GM12864 (cell line): ENCODE measurements at regions not wholly inside any gene's neighbourhood (a gene's known extent, or its start where the extent isn't known, plus 50 kb on each side); places are given as distances from the start of the nearest gene placed in this dataset.

Source experiments
- DNase-seq: peaks from one replicate; pipeline ENCODE4 v3.0.0-alpha.2; 2011; ENCODE audit warnings: low read depth
- H3K4me3 ChIP-seq: 2 replicates; pipeline ENCODE4 v1.5.1; 2011; ENCODE audit warnings: mild to moderate bottlenecking, low read depth, low read length, control low read depth
- TF ChIP-seq, protein P1 (sequence below): IDR thresholded peaks from 2 replicates; pipeline ENCODE4 v1.5.1; 2011; ENCODE audit warnings: low read depth, mild to moderate bottlenecking, moderate library complexity, low read length, control low read depth, inconsistent platforms; ENCODE audit errors: missing control alignments

DNA sequence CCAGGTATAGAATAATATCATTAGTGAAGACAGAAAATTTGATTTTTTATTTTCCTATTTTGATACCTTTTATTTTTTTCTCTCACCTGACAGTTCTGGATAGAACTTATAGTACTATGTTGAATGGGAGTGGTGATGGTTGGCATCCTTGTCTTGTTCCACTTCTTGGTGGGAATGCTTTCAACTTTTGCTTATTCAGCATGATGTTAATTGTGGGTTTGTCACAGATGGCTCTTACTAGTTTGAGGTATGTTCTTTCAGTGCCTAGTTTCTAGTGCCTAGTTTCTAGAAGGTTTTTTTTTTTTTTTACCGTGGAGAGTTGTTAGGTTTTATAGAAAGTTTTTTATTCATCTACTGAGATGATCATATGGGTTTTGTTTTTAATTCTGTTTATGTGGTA is 516.3 kb upstream of the NOVA1 start:
- H3K4me3 ChIP-seq = no peak overlapping the region
- TF ChIP-seq, protein P1, sequence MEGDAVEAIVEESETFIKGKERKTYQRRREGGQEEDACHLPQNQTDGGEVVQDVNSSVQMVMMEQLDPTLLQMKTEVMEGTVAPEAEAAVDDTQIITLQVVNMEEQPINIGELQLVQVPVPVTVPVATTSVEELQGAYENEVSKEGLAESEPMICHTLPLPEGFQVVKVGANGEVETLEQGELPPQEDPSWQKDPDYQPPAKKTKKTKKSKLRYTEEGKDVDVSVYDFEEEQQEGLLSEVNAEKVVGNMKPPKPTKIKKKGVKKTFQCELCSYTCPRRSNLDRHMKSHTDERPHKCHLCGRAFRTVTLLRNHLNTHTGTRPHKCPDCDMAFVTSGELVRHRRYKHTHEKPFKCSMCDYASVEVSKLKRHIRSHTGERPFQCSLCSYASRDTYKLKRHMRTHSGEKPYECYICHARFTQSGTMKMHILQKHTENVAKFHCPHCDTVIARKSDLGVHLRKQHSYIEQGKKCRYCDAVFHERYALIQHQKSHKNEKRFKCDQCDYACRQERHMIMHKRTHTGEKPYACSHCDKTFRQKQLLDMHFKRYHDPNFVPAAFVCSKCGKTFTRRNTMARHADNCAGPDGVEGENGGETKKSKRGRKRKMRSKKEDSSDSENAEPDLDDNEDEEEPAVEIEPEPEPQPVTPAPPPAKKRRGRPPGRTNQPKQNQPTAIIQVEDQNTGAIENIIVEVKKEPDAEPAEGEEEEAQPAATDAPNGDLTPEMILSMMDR = no peak
- no peak for DNase-seq

DNA sequence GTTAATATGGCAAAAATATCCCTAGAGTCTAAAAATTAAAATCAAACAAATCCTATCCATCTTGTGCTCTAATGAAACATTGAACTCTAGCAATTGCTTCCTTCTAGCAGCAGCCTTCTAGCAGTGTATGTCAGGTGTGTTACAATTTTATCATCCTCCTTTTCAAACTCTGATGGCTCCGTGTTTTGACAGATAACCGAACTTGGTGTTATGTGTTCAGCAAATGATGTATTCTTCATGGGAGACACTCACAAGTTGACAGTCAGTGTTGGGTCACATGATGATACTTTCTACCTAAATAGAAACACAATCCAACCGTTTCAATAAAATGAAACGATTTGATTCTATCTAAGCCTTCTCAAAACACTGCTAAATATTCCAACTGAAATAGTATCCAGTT is 525.3 kb upstream of the NOVA1 start:
- no peak for DNase-seq
- TF ChIP-seq, protein P1 = no peak
- no peak overlapping the region for H3K4me3 ChIP-seq

DNA sequence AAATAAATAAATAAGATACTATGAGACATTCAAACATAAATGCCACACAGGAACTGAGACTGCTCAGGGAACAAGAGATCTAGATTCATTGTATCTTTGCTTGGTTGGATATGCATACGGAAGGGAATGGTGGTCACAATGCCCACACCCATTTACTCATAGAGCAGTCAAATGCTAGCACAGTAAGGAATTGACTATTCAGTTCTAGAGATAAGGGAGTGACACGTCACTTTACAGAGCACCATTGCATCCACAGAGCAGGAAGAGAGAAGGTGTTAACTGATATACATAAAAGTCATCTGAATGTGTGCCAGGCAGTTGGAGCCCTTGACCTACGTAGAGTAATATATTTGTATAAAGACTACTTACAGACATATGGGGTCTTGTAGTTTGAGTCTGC is 530.0 kb upstream of the NOVA1 start:
- DNase-seq = no peak
- H3K4me3 ChIP-seq = no peak overlapping the region
- TF ChIP-seq, protein P1 = no peak

DNA sequence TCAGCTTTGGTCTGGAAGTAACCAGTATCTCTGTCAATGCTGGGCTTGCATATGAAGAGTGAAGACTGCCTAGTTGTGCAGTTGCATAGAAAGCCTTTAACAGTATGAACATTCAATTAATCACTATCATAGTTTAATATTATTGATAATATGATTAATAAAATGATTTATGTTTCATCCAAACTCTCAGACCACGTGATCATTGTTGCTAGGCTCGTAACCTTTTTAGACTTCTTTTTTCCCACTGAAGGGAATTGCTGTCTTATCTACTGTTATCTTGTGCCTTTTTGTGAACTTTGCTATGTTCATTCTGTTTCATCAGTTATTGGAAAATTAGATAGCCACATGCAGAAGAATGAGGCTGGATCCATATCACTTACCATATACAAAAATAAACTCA is 536.4 kb upstream of the NOVA1 start:
- H3K4me3 ChIP-seq = no peak overlapping the region
- no peak for DNase-seq

DNA sequence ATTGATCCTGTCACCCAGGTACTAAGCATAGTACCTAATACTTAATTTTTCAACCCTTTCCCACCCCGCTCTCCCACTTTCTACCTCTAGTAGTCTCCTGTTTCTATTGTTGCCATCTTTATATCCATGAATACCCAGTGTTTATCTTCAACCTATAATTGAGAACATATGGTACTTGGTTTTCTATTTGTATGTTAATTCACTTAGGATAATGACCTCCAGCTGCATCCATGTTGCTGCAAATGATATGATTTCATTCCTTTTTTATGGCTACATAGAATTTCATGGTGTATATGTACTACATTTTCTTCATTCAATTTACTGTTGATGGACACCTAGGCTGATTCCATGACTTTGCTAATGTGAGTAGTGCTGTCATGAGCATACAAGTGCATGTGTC is 547.3 kb upstream of the NOVA1 start:
- TF ChIP-seq, protein P1 = no peak
- DNase-seq = no peak
- H3K4me3 ChIP-seq = no peak overlapping the region

More for the DNA sequence above, 536.4 kb upstream of the NOVA1 start:
- TF ChIP-seq, protein P1 = no peak

DNA sequence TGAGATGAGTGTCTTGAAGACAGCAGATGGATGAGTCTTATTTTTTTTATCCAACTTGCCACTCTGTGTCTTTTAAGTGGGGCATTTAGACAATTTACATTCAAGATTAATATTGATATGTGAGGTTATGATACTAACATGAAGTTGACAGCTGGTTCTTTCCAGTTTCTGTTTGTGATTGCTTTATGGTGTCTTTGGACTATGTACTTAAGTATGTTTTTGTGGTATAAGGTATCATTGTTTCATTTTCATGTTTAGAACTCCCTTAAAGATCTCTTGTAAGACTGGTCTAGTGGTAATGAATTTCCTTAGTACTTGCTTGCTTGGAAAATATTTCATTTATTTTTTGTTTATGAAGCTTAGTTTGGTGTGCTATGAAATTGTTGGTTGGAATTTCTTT is 550.3 kb upstream of the NOVA1 start:
- TF ChIP-seq, protein P1 = no peak
- H3K4me3 ChIP-seq = no peak overlapping the region
- no peak for DNase-seq

DNA sequence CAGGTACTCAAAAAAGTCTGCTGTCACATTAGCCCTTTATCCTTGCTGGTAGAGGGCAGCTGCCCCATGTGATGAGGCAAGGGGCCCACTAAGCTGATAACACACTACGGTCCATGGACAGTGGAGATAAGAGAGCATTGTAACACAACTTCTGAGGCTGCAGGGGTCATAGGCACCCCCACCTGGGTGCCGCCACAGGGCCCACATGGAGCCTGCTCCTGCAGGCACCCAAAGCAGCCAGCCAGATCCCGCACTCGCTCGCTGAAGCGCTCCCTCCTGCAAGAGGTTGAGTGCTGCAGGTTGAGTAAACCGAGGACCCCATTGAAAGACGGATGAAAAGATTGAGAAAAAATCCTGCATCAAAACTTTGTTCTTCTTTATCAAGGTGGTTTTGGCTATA is 566.3 kb upstream of the NOVA1 start:
- TF ChIP-seq, protein P1 = no peak
- DNase-seq = no peak
- no peak overlapping the region for H3K4me3 ChIP-seq
